Heart right ventricle (tissue), 16 donors: ENCODE measurements at regions not wholly inside any gene's neighbourhood (a gene's known extent, or its start where the extent isn't known, plus 50 kb on each side); places are given as distances from the start of the nearest gene placed in this dataset.

ENCODE experiments used
- ATAC-seq, 8 donors: fragments of 200-7000 bp; cut with Tn5 transposase; one replicate each; pipeline ENCODE4 v1.9.1; 2020; ENCODE audit warnings: mild to moderate bottlenecking in 8 of 8, moderate library complexity in 8 of 8, moderate number of reproducible peaks in 1 of 8
- DNase-seq, 2 donors: peaks; one replicate each; pipeline ENCODE4 v3.0.0-alpha.2; 2020
- H3K27ac ChIP-seq, 10 donors: fragments of 200-600 bp; sonication (generic) in 2 of 10; one replicate each; pipeline versions ENCODE4 v1.5.0 to v1.8.0; 2020 to 2022; ENCODE audit warnings: mild to moderate bottlenecking in 3 of 10
- H3K27me3 ChIP-seq, 7 donors: fragments of 200-600 bp; one replicate each; pipeline ENCODE4 v1.8.0; 2021 to 2022; ENCODE audit warnings: mild to moderate bottlenecking in 2 of 7
- H3K36me3 ChIP-seq, 9 donors: fragments of 200-600 bp; sonication (generic) in 1 of 9; one replicate each; pipeline versions ENCODE4 v1.5.0 to v1.8.0; 2020 to 2022; ENCODE audit warnings: mild to moderate bottlenecking in 2 of 9
- H3K4me1 ChIP-seq, 9 donors: fragments of 200-600 bp; sonication (generic) in 1 of 9; one replicate each; pipeline versions ENCODE4 v1.5.0 to v1.8.0; 2020 to 2022; ENCODE audit warnings: mild to moderate bottlenecking in 4 of 9
- H3K4me3 ChIP-seq, 10 donors: fragments of 200-600 bp; sonication (generic) in 2 of 10; one replicate each; pipeline versions ENCODE4 v1.5.0 to v1.8.0; 2020 to 2022; ENCODE audit warnings: mild to moderate bottlenecking in 7 of 10, moderate library complexity in 2 of 10
- H3K9me3 ChIP-seq, 11 donors: fragments of 200-600 bp in 10 of 11; sonication (generic) in 2 of 11; one replicate each; pipeline versions ENCODE4 v1.5.0 to v1.8.0; 2013 to 2022; ENCODE audit warnings: mild to moderate bottlenecking in 2 of 11, control low read depth in 1 of 11, moderate library complexity in 1 of 11
- CTCF ChIP-seq, 9 donors: fragments of 200-600 bp; sonication (generic) in 2 of 9; IDR thresholded peaks; one replicate each; pipeline versions ENCODE4 v1.5.0 to v1.8.0; 2021 to 2022; ENCODE audit warnings: antibody characterized with exemption in 9 of 9, mild to moderate bottlenecking in 5 of 9, moderate library complexity in 1 of 9
- WGBS, 2 donors: extraction: QIAGEN DNeasy Blood & Tissue Kit; methylation state at CpG; one replicate each; pipeline ENCODE4 v1.1.7; 2013; ENCODE audit warnings: inconsistent platforms in 1 of 2; 5-methylcytosine and 5-hydroxymethylcytosine counted together
- intact Hi-C, 10 donors: fragments of 100-400 bp; cut with DNase I; formaldehyde crosslinking; loops; one replicate each; pipeline versions ENCODE4 v1.11.1 to v1.14.2; 2022
- donor health status: Arrhythmogenic right ventricular cardiomyopathy.
- donor health status: ischemic (EF 13 %, LVEDD 7.1; RV severe dilation, severe dysfunction).
- donor health status: healthy with polysubstance abuse.
- donor health status: DM: no; HTN: yes; CAD: no.
- donor health status: DM: no; HTN: no; CAD: no.
- donor health status: ischemic (EF 25% LVEDD 6.9; RV normal size, moderate dysfunction).
- donor health status: ischemic (EF 25% LVEDD 5.7; RV mildly dilated, moderate dysfunction).
- donor health status: healthy.
- donor health status: DM: yes; HTN: yes; CAD: no.
- donor health status: Ischemic cardiomyopathy.
- donor health status: ischemic (EF 35%, LVEDD 5.7; RV mildly dilated, moderate dysfunction).
- donor health status: nonischemic (EF 11% LVEDD 7.7; RV severe dilation, severe dysfunction).
- donor health status: DM: yes; HTN: yes; CAD: no.
- donor health status: PGD.
- donor health status: ischemic (EF 29% LVEDD 5.4; RV normal size, mild dysfunction).
- donor health status: nonischemic (EF 23%, LVEDD 6.1; RV moderate dilation, normal function).

GRCh38 chr4:104549736-104550135 is 55.0 kb upstream of the CXXC4 start:
- Histone ChIP-seq H3K4me3 (no peak overlapping the region), H3K27ac (no peak overlapping the region), H3K9me3 (no peaks in the 10 kb centered on the region), H3K27me3 (no peaks in the 10 kb centered on the region), H3K4me1 (no peaks in the 10 kb centered on the region), H3K36me3 (no peaks in the 10 kb centered on the region)
- DNase-seq, result no peak
- WGBS, 2 donors, result 25 to 31% methylated on average over 2 of the region's 2 CpGs
- no peak for ATAC-seq
- intact Hi-C loops, result loop anchor here in 1 of 10 donors (10.0 kb wide), 1 partner anchor 125 kb away; no protein-coding TSS in a partner anchor
- no peak for TF ChIP-seq CTCF (IDR thresholded peaks at IDR 0.05)

GRCh38 chr4:104559502-104559901 is 64.8 kb upstream of the CXXC4 start:
- TF ChIP-seq CTCF (IDR thresholded peaks at IDR 0.05), result no peak
- H3K4me3 ChIP-seq, result no peak overlapping the region
- ATAC-seq (no peak), DNase-seq (no peak)
- H3K4me1 ChIP-seq, result no peaks in the 10 kb centered on the region
- intact Hi-C loops, result no loop called here
- no peaks in the 10 kb centered on the region for H3K27me3 ChIP-seq
- 65 to 91% methylated on average over 1 of the region's 1 CpG for WGBS, 2 donors
- peaks cover 0 to 8% (median 0%) of the 10 kb centered on the region in 11 donors for H3K9me3 ChIP-seq
- H3K36me3 ChIP-seq, result no peaks in the 10 kb centered on the region
- H3K27ac ChIP-seq, result no peak overlapping the region

GRCh38 chr4:104571341-104571740 is 76.6 kb upstream of the CXXC4 start:
- H3K4me3 ChIP-seq, result no peak overlapping the region
- no peaks in the 10 kb centered on the region for H3K9me3 ChIP-seq
- ATAC-seq (no peak), DNase-seq (no peak)
- no peaks in the 10 kb centered on the region for H3K27me3 ChIP-seq
- H3K36me3 ChIP-seq, result no peaks in the 10 kb centered on the region
- intact Hi-C loops, result no loop called here
- no peak for TF ChIP-seq CTCF (IDR thresholded peaks at IDR 0.05)
- H3K27ac ChIP-seq, result no peak overlapping the region
- no peaks in the 10 kb centered on the region for H3K4me1 ChIP-seq
- 87 to 91% methylated on average over 2 of the region's 2 CpGs for WGBS, 2 donors

GRCh38 chr4:104574371-104574770 is 79.7 kb upstream of the CXXC4 start:
- Histone ChIP-seq H3K4me1 (no peaks in the 10 kb centered on the region), H3K36me3 (no peaks in the 10 kb centered on the region), H3K27me3 (no peaks in the 10 kb centered on the region), H3K9me3 (no peaks in the 10 kb centered on the region), H3K27ac (no peak overlapping the region), H3K4me3 (no peak overlapping the region)
- TF ChIP-seq CTCF (IDR thresholded peaks at IDR 0.05), result no peak
- ATAC-seq (no peak), DNase-seq (no peak)
- 77 to 85% methylated on average over 4 of the region's 4 CpGs for WGBS, 2 donors
- intact Hi-C loops, result no loop called here

GRCh38 chr4:104575278-104575677 is 80.6 kb upstream of the CXXC4 start:
- no peaks in the 10 kb centered on the region for H3K27me3 ChIP-seq
- H3K4me1 ChIP-seq, result no peaks in the 10 kb centered on the region
- 80% methylated on average over 1 of the region's 1 CpG for WGBS, 2 donors
- H3K27ac ChIP-seq, result no peak overlapping the region
- no peak for TF ChIP-seq CTCF (IDR thresholded peaks at IDR 0.05)
- H3K9me3 ChIP-seq, result no peaks in the 10 kb centered on the region
- DNase-seq, result no peak
- ATAC-seq, result no peak
- H3K36me3 ChIP-seq, result no peaks in the 10 kb centered on the region
- no peak overlapping the region for H3K4me3 ChIP-seq
- intact Hi-C loops, result no loop called here
